Ovary (tissue), 7 donors: ENCODE measurements at regions not wholly inside any gene's neighbourhood (a gene's known extent, or its start where the extent isn't known, plus 50 kb on each side); places are given as distances from the start of the nearest gene placed in this dataset.

ENCODE experiments used
- DNase-seq, 5 donors: peaks; one replicate each; pipeline ENCODE4 v3.0.0-alpha.2; 2019 to 2020
- H3K27ac ChIP-seq, 2 donors: fragments of 200-600 bp; one replicate each; pipeline versions ENCODE4 v1.5.1 to v1.8.0; 2019 to 2022
- H3K27me3 ChIP-seq: fragments of 200-600 bp; one replicate; pipeline ENCODE4 v1.8.0; 2022
- H3K36me3 ChIP-seq: fragments of 200-600 bp; sonication (generic); one replicate; pipeline ENCODE4 v1.5.1; 2019
- H3K4me1 ChIP-seq: one replicate; pipeline ENCODE4 v1.8.1; 2013; ENCODE audit warnings: mild to moderate bottlenecking, moderate library complexity; ENCODE audit not compliant: insufficient read depth
- H3K4me3 ChIP-seq: fragments of 200-600 bp; sonication (generic); one replicate; pipeline ENCODE4 v1.5.1; 2017
- H3K9me3 ChIP-seq, 2 donors: fragments of 200-600 bp in 1 of 2; sonication (generic) in 1 of 2; one replicate each; pipeline versions ENCODE4 v1.5.1 to v1.8.1; 2013 to 2019; ENCODE audit warnings: mild to moderate bottlenecking in 1 of 2, moderate library complexity in 1 of 2
- CTCF ChIP-seq, 3 donors: fragments of 450-650 bp in 2 of 3; fragments of 200-600 bp in 1 of 3; IDR thresholded peaks; one replicate each; pipeline versions ENCODE4 v1.5.1 to v1.8.0; 2016 to 2022; ENCODE audit warnings: antibody characterized with exemption in 3 of 3, mild to moderate bottlenecking in 1 of 3
- EP300 ChIP-seq: sonication (generic); formaldehyde crosslinking; IDR thresholded peaks from one replicate; pipeline ENCODE4 v1.6.1; 2017; ENCODE audit warnings: antibody characterized with exemption
- POLR2A ChIP-seq: fragments of 450-650 bp; IDR thresholded peaks from one replicate; pipeline ENCODE4 v1.6.1; 2017; ENCODE audit warnings: antibody characterized with exemption, mild to moderate bottlenecking, moderate library complexity
- WGBS, 3 donors: extraction: QIAGEN DNeasy Blood & Tissue Kit in 1 of 3; methylation state at CpG; one replicate each; pipeline versions ENCODE4 v1.1.5 to v1.1.7; 2013 to 2017; 5-methylcytosine and 5-hydroxymethylcytosine counted together
- intact Hi-C, 4 donors: fragments of 100-400 bp; cut with DNase I; formaldehyde crosslinking; loops; one replicate each; pipeline versions ENCODE4 v1.11.0 to v1.15.1; 2022 to 2023
- donor health status: DM: no; HTN: no; CAD: no; lungs with moderate emphysema.
- donor health status: DM: no; HTN: no; CAD: no.
- donor health status: Bipolar disorder and iron deficiency.
- donor health status: DM: no; HTN: no; CAD: no.
- donor health status: DM: yes; HTN: yes; CAD: no.

- no peak for DNase-seq
- TF ChIP-seq EP300 = no peak
- TF ChIP-seq CTCF (IDR thresholded peaks at IDR 0.05) = no peak
- no peak for TF ChIP-seq POLR2A
- Histone ChIP-seq H3K27me3 (no peaks in the 10 kb centered on the region), H3K4me3 (no peak overlapping the region), H3K27ac (no peak overlapping the region), H3K9me3 (no peaks in the 10 kb centered on the region), H3K36me3 (no peaks in the 10 kb centered on the region), H3K4me1 (no peaks in the 10 kb centered on the region)
- WGBS, 3 donors = 70 to 99% (median 98%) methylated on average over 4 of the region's 4 CpGs
- intact Hi-C loops = no loop called here
Measured at GRCh38 chr4:128376958-128377357, 89.3 kb upstream of the PGRMC2 start.

- no peak overlapping the region for H3K4me3 ChIP-seq
- no peak for DNase-seq
- H3K27ac ChIP-seq = no peak overlapping the region
- H3K27me3 ChIP-seq = no peaks in the 10 kb centered on the region
- no peaks in the 10 kb centered on the region for H3K9me3 ChIP-seq
- intact Hi-C loops = no loop called here
- peaks cover 2% of the 10 kb centered on the region for H3K4me1 ChIP-seq
- WGBS, 3 donors = 96 to 97% (median 97%) methylated on average over 5 of the region's 5 CpGs
- no peaks in the 10 kb centered on the region for H3K36me3 ChIP-seq
- TF ChIP-seq CTCF (IDR thresholded peaks at IDR 0.05) (no peak), POLR2A (no peak), EP300 (no peak)
Measured at GRCh38 chr4:128376303-128376702, 88.7 kb upstream of the PGRMC2 start.

GRCh38 chr4:128373628-128374027 is 86.0 kb upstream of the PGRMC2 start:
- H3K4me1 ChIP-seq = peaks cover 5% of the 10 kb centered on the region
- intact Hi-C loops = no loop called here
- TF ChIP-seq POLR2A = no peak
- TF ChIP-seq CTCF (IDR thresholded peaks at IDR 0.05) = no peak
- no peaks in the 10 kb centered on the region for H3K27me3 ChIP-seq
- 65 to 70% (median 66%) methylated on average over 2 of the region's 2 CpGs for WGBS, 3 donors
- no peak overlapping the region for H3K4me3 ChIP-seq
- no peak for DNase-seq
- no peaks in the 10 kb centered on the region for H3K9me3 ChIP-seq
- H3K36me3 ChIP-seq = no peaks in the 10 kb centered on the region
- no peak overlapping the region for H3K27ac ChIP-seq

- no peaks in the 10 kb centered on the region for H3K36me3 ChIP-seq
- TF ChIP-seq EP300 = no peak
- TF ChIP-seq POLR2A = no peak
- no peak for TF ChIP-seq CTCF (IDR thresholded peaks at IDR 0.05)
- no peak for DNase-seq
- H3K4me1 ChIP-seq = peaks cover 5% of the 10 kb centered on the region
- H3K4me3 ChIP-seq = no peak overlapping the region
- 87 to 90% (median 88%) methylated on average over 2 of the region's 2 CpGs for WGBS, 3 donors
- intact Hi-C loops = no loop called here
- H3K27me3 ChIP-seq = no peaks in the 10 kb centered on the region
- no peak overlapping the region for H3K27ac ChIP-seq
- no peaks in the 10 kb centered on the region for H3K9me3 ChIP-seq
Measured at GRCh38 chr4:128371876-128372275, 84.3 kb upstream of the PGRMC2 start.
